HEK293 (cell line): ENCODE measurements at regions not wholly inside any gene's neighbourhood (a gene's known extent, or its start where the extent isn't known, plus 50 kb on each side); places are given as distances from the start of the nearest gene placed in this dataset.

Experiments
- ATF2 ChIP-seq: fragments of 450-650 bp; formaldehyde crosslinking; IDR thresholded peaks from 2 replicates; pipeline ENCODE4 v1.5.1; 2016; ENCODE audit warnings: missing biosample characterization, missing genetic modification characterization, low read depth
- CTCF ChIP-seq: fragments of 450-650 bp; formaldehyde crosslinking; IDR thresholded peaks from 2 replicates; pipeline ENCODE4 v1.5.1; 2016; ENCODE audit warnings: missing biosample characterization, missing genetic modification characterization
- GLIS2 ChIP-seq: fragments of 450-650 bp; formaldehyde crosslinking; IDR thresholded peaks from 2 replicates; pipeline ENCODE4 v1.5.1; 2016; ENCODE audit warnings: missing biosample characterization, missing genetic modification characterization
- KLF16 ChIP-seq: fragments of 450-650 bp; formaldehyde crosslinking; IDR thresholded peaks from 2 replicates; pipeline ENCODE4 v1.5.1; 2017; ENCODE audit warnings: missing biosample characterization, missing genetic modification characterization
- MYNN ChIP-seq: fragments of 450-650 bp; formaldehyde crosslinking; IDR thresholded peaks from 2 replicates; pipeline ENCODE4 v1.5.1; 2016; ENCODE audit warnings: missing biosample characterization, missing genetic modification characterization, borderline replicate concordance
- REST ChIP-seq: fragments of 450-650 bp; formaldehyde crosslinking; IDR thresholded peaks from 2 replicates; pipeline ENCODE4 v1.5.1; 2016; ENCODE audit warnings: missing biosample characterization, missing genetic modification characterization
- SP2 ChIP-seq: fragments of 450-650 bp; formaldehyde crosslinking; IDR thresholded peaks from 2 replicates; pipeline ENCODE4 v1.5.1; 2016; ENCODE audit warnings: missing biosample characterization, missing genetic modification characterization
- ZFP37 ChIP-seq: fragments of 450-650 bp; formaldehyde crosslinking; IDR thresholded peaks from 2 replicates; pipeline ENCODE4 v1.5.1; 2016; ENCODE audit warnings: missing biosample characterization, missing genetic modification characterization
- ZNF23 ChIP-seq: fragments of 450-650 bp; formaldehyde crosslinking; IDR thresholded peaks from 2 replicates; pipeline ENCODE4 v1.5.1; 2016; ENCODE audit warnings: missing biosample characterization, missing genetic modification characterization, borderline replicate concordance
- ZNF350 ChIP-seq: fragments of 450-650 bp; formaldehyde crosslinking; IDR thresholded peaks from 2 replicates; pipeline ENCODE4 v1.5.0; 2017; ENCODE audit warnings: missing biosample characterization, mild to moderate bottlenecking, missing genetic modification characterization
- ZNF404 ChIP-seq: fragments of 450-650 bp; formaldehyde crosslinking; IDR thresholded peaks from 2 replicates; pipeline ENCODE4 v1.5.1; 2017; ENCODE audit warnings: missing biosample characterization, missing genetic modification characterization
- ZNF510 ChIP-seq: fragments of 450-650 bp; formaldehyde crosslinking; IDR thresholded peaks from 2 replicates; pipeline ENCODE4 v1.5.1; 2018; ENCODE audit warnings: mild to moderate bottlenecking, missing genetic modification characterization, missing biosample characterization; ENCODE audit not compliant: insufficient replicate concordance
- ZNF513 ChIP-seq: fragments of 450-650 bp; IDR thresholded peaks from 2 replicates; pipeline ENCODE4 v1.5.1; 2018; ENCODE audit warnings: missing biosample characterization, missing genetic modification characterization

DNA sequence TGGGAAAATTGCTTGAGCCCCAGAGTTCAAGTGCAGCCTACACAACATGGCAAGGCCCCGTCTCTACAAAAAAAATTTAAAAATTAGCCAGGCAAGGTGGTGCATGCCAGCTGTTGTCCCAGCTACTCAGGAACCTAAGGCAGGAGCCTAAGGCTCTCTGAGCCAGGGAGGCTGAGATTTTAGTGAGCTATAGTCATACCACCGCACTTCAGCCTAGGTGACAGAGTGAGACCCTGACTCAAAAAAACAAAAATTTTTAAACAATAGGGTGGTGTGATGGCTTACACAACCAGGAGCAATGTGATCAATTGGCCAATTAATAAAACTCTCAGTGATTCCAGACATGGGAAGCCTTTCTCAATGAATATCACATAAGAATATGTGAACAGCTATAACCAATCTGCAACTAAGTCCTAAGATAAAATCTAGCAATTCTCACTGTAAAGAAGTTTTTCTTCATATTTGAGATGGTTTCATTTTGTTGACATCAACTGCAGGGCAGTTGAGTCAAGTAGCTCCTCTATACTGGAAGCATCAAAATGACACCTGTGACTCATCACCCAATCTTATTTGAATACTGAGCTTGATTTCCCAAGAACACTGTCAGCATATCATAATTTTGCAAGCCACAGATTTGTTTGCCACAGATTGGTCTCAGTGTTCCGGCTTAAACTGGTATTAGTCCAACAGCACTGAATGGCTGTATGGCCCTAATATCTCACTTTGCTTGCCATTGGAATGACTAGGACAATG lies 169.0 kb upstream of the GJE1 start:
- TF ChIP-seq CTCF (tag by site-specific recombination) (no peak), ZNF350 (no peak), ZNF404 (no peak), ZNF513 (tag by site-specific recombination) (no peak), MYNN (tag by site-specific recombination) (no peak), REST (tag by site-specific recombination) (no peak), ZNF510 (no peak), GLIS2 (no peak), SP2 (tag by site-specific recombination) (no peak), KLF16 (no peak), ZFP37 (tag by site-specific recombination) (no peak), ZNF23 (tag by site-specific recombination) (no peak), ATF2 (no peak)
